Pons (tissue), 1 donor: ENCODE measurements at regions not wholly inside any gene's neighbourhood (a gene's known extent, or its start where the extent isn't known, plus 50 kb on each side); places are given as distances from the start of the nearest gene placed in this dataset.
A peak's percentile ranks its signal among the peaks of the same experiment; 100 is the strongest.
"Not testable (repeated sequence)": the region's sequence is repeated elsewhere in the genome, so short reads cannot be mapped to it uniquely, and the experiment has no call there.

Experiments used
- DNase-seq: peaks from one replicate; pipeline ENCODE4 v3.0.0-alpha.2; 2016; ENCODE audit warnings: low spot score

DNA sequence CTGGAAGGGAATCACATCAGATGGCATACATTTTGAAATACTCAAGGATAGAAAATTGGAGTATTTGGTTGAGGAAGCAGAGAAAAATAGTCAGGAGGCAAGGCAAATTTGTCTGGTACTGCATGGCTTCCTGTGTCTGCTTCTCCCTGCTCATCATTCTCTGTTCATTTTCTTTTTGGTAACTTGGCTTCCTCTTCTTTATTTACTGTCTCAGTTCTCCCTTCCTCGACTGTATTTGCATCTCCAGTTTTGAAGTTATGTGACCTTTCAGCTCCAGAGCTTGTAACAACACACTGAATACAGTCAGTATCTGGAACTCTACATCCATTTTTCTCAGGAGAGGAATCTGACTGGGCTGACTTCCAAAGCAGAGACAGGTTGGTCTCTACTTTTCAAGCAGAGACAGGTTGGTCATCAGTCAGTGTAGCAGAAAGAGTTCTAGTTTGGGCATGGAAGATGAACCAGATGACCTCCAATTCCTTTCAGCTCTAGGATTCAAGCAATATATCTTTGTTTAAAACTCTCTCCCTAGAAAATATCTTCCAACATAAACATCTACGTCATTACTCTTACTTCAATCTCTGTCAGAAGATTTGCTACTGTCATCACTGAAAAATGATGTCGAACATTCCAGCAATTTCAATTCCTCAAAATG lies 571.2 kb downstream of the ADGRL2 start:
- no peak for DNase-seq

DNA sequence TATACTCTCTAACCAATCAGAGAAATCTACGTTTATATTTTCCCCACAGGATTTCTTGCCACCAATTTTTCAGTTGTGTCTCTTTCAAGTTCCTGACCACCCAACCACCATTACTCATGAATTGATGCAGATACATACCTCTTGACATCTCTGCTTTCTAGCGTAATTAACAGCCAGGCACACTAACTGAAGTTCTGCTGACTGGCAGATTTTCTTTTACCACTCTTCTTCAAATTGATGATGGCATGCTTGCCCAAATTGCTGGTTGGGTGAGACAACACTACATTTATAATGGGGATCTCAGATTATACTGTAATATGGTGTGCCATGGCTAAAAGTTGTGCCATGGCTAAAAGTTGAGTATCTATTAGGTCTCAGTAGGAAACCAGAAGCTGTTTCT lies 566.7 kb downstream of the ADGRL2 start:
- DNase-seq: no peak

GRCh38 chr1:82366689-82367088 lies 566.0 kb downstream of the ADGRL2 start:
- no peak for DNase-seq

GRCh38 chr1:82359541-82359940 lies 558.8 kb downstream of the ADGRL2 start:
- DNase-seq: not testable (repeated sequence)

DNA sequence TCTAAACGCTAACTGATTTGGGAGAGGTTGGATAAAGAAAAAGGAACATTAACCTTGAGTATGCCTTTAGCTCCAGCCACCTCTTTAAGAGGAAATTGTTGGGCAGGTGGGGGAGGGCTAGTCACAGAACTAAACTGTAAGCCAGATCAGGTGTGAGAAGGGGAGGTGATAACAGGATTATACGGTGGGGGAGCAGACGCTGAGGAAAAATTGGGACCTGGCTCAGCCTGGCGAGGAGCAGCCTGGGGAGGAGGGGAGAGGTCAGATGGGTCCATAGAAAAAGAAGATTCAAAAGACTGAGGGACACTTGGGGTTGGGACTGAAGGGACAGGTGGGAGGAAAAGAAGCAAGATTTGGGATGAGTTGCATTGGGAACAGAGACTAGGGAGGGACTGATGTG lies 558.0 kb downstream of the ADGRL2 start:
- not testable (repeated sequence) for DNase-seq

- not testable (repeated sequence) for DNase-seq
These were observed 553.8 kb downstream of the ADGRL2 start for GRCh38 chr1:82354546-82354945.

- DNase-seq: no peak
These were observed 547.8 kb downstream of the ADGRL2 start for GRCh38 chr1:82348487-82348886.

- DNase-seq: no peak
These were observed 545.4 kb downstream of the ADGRL2 start for GRCh38 chr1:82346141-82346540.

- no peak for DNase-seq
These were observed 542.6 kb downstream of the ADGRL2 start for GRCh38 chr1:82343381-82343780.

DNA sequence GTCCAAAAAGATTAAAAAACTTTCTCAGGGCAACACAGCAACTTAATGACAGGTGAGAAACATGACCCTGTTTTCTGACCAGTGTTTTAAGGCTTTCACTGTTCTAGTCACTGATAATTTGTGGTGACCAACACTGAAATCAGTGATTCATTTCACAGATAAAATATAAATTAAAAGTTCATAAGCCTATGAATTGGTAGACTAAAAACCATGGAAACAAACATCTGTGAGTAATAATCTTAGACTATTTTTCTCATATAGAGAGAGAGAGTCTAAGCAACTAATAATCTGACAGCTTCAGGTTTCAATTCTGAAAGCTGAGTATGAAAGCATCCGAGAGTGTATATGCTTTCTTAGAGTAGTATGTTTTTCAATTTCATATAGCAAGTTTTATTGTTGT lies 536.9 kb downstream of the ADGRL2 start:
- DNase-seq: no peak

DNA sequence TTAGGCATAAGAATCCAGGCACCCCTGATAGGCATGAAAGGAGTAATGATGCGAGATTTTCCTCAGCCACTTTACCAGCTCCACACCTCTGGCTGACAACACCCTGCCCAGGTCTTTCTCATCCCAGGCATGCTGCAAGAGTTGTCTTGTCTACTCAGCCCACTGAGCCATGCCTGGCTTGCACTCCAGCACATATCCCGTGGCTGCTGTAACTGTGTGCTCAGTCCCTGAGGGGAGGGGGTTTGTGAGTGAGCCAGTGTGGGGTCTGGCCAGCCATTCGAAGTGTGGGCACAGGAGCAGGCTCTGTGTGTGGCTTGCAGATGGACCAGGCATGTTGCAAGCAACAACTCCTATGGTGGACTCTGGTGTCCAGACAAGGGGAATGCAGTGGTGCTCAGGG lies 529.6 kb downstream of the ADGRL2 start:
- no peak for DNase-seq

DNA sequence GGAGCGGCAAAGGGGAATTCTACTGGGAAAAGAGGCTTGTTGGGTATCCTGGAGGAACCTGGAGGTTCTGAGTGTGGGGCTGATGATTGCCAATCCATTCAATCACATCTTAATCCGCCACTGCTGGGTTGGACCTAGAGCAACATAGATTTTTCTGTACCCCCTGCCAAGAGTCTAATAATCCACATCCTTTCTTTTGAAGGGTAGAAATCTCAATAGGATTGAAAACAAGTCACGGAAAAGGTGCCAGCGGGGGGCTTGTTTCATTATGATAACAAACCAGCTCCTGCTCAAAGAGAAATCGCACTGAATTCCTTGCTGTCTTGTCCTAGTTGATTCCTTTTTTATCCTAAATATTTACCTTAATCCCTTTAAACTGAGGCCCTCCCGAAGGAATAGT lies 528.5 kb downstream of the ADGRL2 start:
- no peak for DNase-seq

DNA sequence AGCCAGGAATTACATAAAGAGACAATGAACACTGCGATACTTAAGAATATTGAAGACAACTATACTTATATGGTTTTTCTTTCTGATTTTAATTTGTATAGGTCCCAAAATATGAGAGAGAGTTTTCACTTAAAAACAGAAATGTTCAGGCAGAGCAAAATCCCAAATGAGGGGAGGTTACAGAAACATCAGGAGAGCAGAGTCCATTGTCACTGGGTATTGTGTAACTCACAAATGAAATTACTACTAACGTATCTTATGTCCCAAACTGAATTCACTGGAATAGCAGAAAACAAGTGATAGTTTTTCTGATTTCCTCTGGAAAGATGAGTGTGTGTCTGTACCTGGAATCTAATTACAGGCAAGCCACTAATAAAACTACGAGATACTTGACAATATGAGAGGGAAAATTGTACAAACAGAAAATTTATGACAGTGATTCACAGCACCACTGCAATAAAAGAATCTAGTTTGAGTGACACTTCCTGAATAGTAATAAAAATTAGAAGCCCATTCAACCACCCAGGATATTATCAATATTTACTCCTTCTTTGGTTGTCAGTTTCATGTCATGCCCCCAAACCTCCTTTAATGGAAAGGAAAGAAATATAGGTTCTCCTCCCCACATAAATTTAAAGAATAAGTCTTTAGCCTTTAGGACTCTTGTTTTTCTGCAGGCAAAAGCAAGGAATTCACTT lies 522.6 kb downstream of the ADGRL2 start:
- no peak for DNase-seq

DNA sequence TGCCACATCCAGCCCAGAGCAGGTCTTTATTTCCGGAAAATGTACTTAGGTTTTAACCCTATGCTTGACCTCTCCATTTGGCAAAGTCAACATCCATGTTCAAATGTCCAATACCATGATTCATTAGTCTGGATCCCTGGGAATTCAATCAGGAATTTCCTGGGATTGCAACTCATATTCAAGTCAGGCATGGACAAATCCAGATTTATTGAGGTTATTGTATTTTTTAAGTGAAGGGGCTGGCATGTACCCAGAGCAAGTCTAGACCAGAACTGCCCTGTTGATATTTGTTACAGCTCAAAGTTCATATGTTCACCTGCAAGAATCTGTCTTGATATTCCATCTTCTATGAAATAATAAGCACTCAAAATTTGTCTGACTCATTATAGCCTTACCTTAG lies 521.1 kb downstream of the ADGRL2 start:
- DNase-seq: no peak

DNA sequence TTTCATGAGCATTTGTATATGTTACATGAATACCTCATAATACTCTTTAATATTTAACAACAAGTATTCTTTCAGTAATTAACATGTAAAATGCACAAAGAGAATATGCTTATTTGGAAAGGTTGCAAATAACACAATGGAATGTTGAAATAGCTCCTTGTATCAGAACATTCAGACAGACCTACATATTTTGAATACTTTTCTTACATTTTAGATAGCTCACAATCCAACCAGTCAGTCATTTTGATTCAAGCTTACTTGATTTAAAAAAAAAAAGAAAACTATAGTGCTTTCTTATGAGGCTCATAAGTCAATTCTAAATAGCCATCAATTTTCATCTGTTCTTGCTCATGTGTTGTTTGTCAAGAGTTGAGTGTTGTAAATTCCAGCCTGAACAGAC lies 518.8 kb downstream of the ADGRL2 start:
- DNase-seq: no peak

DNA sequence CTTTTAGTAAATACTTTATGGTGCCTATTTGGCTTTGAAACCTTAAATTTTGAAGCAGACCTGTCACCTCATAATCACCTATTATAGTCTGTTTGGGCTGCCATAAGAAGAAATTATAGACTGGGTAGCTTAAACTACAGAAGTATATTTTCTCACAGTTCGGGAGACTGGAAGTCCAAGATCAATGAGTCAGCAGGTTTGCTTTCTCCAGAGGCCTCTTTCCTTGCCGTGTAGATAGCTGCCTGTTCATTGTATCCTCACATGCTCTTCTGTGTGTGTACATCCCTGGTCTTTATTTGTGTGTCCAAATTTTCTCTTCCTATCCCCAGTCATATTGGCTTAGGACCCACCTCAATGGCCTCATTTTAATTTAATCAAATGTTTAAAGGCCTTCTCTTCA lies 518.2 kb downstream of the ADGRL2 start:
- no peak for DNase-seq

DNA sequence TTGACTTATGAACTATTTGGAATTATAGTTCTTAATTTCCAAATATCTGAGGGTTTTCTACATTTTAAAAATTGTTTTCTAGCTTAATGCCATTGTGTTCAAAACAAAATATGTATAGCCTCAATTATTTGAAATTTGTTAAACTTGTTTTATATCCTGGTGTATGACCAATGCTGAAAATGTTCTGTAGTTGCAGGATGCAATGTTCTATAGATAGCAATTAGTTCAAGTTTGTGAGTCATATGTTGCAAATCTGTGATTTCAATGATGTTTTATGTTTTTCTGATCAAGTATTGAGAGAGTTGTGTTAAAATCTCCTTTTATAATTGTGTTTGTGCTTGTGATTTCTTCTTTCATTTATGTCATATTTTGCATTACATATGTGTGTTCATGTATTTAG lies 517.5 kb downstream of the ADGRL2 start:
- no peak for DNase-seq

GRCh38 chr1:82317671-82318070 lies 516.9 kb downstream of the ADGRL2 start:
- no peak for DNase-seq

- peak; percentile 4 for DNase-seq
These were observed 498.9 kb downstream of the ADGRL2 start for GRCh38 chr1:82299656-82300055.

DNA sequence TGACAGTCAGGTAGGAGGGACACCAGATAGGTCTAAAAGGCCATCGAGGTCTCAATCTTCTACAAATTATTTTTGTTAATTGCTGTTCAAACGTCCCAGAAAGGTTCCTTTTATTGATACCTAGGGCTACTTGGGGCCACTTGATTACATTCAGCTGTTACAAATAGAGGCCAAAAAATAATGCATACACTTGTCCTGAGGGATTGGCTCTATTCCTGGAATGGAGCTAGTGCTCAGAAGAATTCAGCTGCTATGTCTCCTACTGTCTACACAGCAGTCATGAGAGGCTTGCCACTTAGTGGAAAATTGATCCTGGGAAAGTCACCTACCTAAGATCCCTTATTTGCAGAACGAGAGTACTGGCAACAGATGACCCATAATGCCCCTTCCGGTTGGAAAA lies 498.3 kb downstream of the ADGRL2 start:
- DNase-seq: no peak

DNA sequence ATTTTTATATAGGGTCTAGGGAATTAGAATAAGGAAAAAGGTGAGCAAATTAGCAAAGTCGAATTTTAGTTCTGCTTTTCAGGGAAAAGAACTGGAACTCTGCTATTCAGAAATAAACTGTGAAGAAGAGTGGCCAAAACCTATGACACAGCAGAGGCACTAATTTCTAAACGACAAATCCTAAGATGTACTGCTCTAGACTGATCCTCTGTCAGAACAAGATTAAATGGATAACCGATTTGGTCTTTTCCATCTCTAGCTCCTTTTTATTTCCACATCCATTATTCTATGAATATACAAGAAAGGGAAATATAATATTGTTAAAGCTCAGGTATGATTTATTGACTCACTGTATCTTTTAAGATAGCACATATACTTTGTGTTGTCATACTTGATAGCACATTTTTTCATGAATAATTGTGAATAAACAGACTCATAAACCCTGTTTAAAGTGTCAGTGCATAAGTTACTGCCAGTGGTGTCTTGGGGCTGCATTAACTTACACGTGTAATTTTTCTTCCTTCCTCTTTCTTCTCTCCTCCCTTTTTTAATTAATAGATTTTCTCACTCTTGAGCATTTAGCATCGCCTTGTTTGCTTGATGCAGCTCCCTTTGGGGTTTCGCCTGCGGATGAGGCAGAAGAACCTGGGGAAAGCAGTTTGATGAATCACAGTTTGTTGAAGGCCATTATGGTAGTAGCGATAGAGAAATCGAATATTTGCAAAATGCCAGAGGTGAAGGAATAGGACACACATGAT lies 496.6 kb downstream of the ADGRL2 start:
- no peak for DNase-seq

DNA sequence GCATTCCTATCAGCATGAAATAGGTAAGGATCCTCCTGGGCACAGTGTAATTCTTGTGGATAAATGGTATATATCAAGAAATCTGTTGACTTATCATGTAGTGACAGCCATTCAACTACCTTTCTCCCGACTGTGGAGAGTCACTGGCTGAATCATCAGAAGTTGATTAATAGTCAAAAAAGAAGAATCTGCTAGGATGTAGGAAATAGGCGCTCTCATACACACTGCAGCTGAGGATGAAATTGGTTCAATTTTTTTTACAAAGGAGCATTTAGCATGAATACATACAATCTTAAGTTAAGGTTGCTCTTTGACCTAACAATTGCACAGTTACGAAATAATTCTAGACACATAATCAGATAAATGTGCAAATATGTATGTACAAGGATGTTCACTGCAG lies 486.8 kb downstream of the ADGRL2 start:
- no peak for DNase-seq

- no peak for DNase-seq
These were observed 483.5 kb downstream of the ADGRL2 start for GRCh38 chr1:82284213-82284612.
